ENCODE measurements at regions not wholly inside any gene's neighbourhood (a gene's known extent, or its start where the extent isn't known, plus 50 kb on each side); places are given as distances from the start of the nearest gene placed in this dataset.

GRCh38 chr5:99814321-99815063 lies 720.7 kb upstream of the FAM174A start:
- TF ChIP-seq CTCF (IDR thresholded peaks at IDR 0.05) (no peak), ZFX (IDR thresholded peaks at IDR 0.05; ENCODE audit: borderline replicate concordance) (no peak)
